ENCODE measurements at regions not wholly inside any gene's neighbourhood (a gene's known extent, or its start where the extent isn't known, plus 50 kb on each side); places are given as distances from the start of the nearest gene placed in this dataset.
"Not testable (repeated sequence)": the region's sequence is repeated elsewhere in the genome, so short reads cannot be mapped to it uniquely, and the experiment has no call there.

DNA sequence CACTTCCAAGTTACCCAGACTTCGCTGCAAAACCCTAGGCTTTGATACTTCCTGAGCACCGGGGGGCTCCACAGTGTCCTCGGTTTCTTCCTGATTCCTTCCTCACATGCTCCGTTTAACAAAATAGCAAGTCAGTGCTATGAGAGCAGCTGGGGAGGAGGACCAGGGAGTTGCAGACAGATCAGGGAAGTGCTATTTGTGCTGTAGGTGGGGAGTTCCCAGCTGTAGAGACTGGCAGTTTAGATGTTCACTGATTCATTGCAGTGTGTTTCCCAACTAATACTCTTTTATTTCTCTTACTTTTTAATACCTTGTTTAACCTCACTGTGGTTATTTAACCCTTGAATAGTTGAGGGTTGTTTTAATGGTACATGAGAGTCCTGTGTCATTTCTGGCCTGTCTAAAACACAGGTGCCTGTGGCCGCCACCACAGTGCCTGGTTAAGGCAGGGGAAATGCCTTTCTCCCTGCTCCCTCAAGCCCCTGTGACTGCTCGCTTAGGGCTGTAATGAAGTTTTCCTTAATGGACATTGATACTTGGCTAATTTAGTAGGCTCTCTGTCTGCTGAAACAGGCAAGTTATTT is 113.5 kb downstream of the GOLGA6L22 start:
- H3K27me3 ChIP-seq (ENCODE audit: control insufficient read depth in 3 of 3, insufficient read depth in 3 of 3, low read depth in 1 of 3, low read length in 3 of 3); DNase-seq (ENCODE audit: low spot score); H2BK12ac ChIP-seq (ENCODE audit: low read length); H3K27ac ChIP-seq (replicated peaks; ENCODE audit: low read length); H3K79me1 ChIP-seq (ENCODE audit: low read depth, low read length); H3K4me1 ChIP-seq (ENCODE audit: control insufficient read depth in 2 of 2, insufficient read depth in 1 of 2, low read depth in 1 of 2, low read length in 2 of 2); H3K4me2 ChIP-seq (ENCODE audit: insufficient read depth, low read length, poor library complexity, severe bottlenecking); H4K91ac ChIP-seq (ENCODE audit: low read depth, low read length, poor library complexity); H3K14ac ChIP-seq (ENCODE audit: low read length); H2BK120ac ChIP-seq (ENCODE audit: low read depth, low read length); H4K8ac ChIP-seq (ENCODE audit: low read depth, low read length); H3K9ac ChIP-seq (ENCODE audit: low read depth, low read length, poor library complexity); H3K4ac ChIP-seq (ENCODE audit: low read length); H2BK15ac ChIP-seq (ENCODE audit: low read length); H3K23ac ChIP-seq (ENCODE audit: low read depth, low read length, poor library complexity); H3K18ac ChIP-seq (ENCODE audit: low read length); H2AFZ ChIP-seq (ENCODE audit: low read length); H2BK5ac ChIP-seq (ENCODE audit: low read length); H3K4me3 ChIP-seq (ENCODE audit: low read length in 2 of 2); H3K9me3 ChIP-seq (replicated peaks in 1 of 2; ENCODE audit: control insufficient read depth in 2 of 2, insufficient read depth in 1 of 2, low read depth in 1 of 2, low read length in 2 of 2); H2AK5ac ChIP-seq (ENCODE audit: low read depth, low read length): not testable (repeated sequence)
- H3K36me3 ChIP-seq (replicated peaks in 1 of 2; ENCODE audit: control insufficient read depth in 2 of 2, insufficient read depth in 2 of 2, low read length in 2 of 2), result peaks cover 2 to 10% of the 10 kb centered on the region in 2 donors
- WGBS, 2 donors (ENCODE audit: extremely low coverage in 2 of 2, insufficient read length in 2 of 2, insufficient replicate concordance in 1 of 2), result no CpG with 5 or more reads among the region's 6 CpGs

DNA sequence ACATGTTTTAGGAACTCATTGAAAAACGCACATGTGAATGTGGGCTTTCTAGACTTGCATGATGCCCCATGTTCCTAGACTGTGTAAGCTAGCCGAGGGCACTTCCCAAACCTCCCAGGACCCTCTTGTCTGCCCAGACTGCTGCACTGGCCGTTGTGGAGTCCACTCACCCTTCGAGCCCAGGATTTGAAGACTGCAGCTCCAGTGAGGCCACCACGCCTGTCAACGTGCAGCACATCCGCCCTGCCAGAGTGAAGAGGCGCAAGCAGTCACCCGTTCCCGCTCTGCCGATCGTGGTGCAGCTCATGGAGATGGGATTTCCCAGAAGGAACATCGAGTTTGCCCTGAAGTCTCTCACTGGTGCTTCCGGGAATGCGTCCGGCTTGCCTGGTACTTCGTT is 114.1 kb downstream of the GOLGA6L22 start:
- not testable (repeated sequence) for H3K9me3 ChIP-seq (replicated peaks in 1 of 2; ENCODE audit: control insufficient read depth in 2 of 2, insufficient read depth in 1 of 2, low read depth in 1 of 2, low read length in 2 of 2); H3K27me3 ChIP-seq (ENCODE audit: control insufficient read depth in 3 of 3, insufficient read depth in 3 of 3, low read depth in 1 of 3, low read length in 3 of 3); H3K4me3 ChIP-seq (ENCODE audit: low read length in 2 of 2); H3K18ac ChIP-seq (ENCODE audit: low read length); H3K4me1 ChIP-seq (ENCODE audit: control insufficient read depth in 2 of 2, insufficient read depth in 1 of 2, low read depth in 1 of 2, low read length in 2 of 2); H2BK12ac ChIP-seq (ENCODE audit: low read length); H3K9ac ChIP-seq (ENCODE audit: low read depth, low read length, poor library complexity); H4K91ac ChIP-seq (ENCODE audit: low read depth, low read length, poor library complexity); H2AFZ ChIP-seq (ENCODE audit: low read length); H3K27ac ChIP-seq (replicated peaks; ENCODE audit: low read length); H2BK5ac ChIP-seq (ENCODE audit: low read length); H3K4me2 ChIP-seq (ENCODE audit: insufficient read depth, low read length, poor library complexity, severe bottlenecking); H3K14ac ChIP-seq (ENCODE audit: low read length); H2BK15ac ChIP-seq (ENCODE audit: low read length); H3K79me1 ChIP-seq (ENCODE audit: low read depth, low read length); DNase-seq (ENCODE audit: low spot score); H3K23ac ChIP-seq (ENCODE audit: low read depth, low read length, poor library complexity); H4K8ac ChIP-seq (ENCODE audit: low read depth, low read length); H2BK120ac ChIP-seq (ENCODE audit: low read depth, low read length); H2AK5ac ChIP-seq (ENCODE audit: low read depth, low read length); H3K4ac ChIP-seq (ENCODE audit: low read length)
- WGBS, 2 donors (ENCODE audit: extremely low coverage in 2 of 2, insufficient read length in 2 of 2, insufficient replicate concordance in 1 of 2), result no CpG with 5 or more reads among the region's 17 CpGs
- peaks cover 2 to 10% of the 10 kb centered on the region in 2 donors for H3K36me3 ChIP-seq (replicated peaks in 1 of 2; ENCODE audit: control insufficient read depth in 2 of 2, insufficient read depth in 2 of 2, low read length in 2 of 2)

DNA sequence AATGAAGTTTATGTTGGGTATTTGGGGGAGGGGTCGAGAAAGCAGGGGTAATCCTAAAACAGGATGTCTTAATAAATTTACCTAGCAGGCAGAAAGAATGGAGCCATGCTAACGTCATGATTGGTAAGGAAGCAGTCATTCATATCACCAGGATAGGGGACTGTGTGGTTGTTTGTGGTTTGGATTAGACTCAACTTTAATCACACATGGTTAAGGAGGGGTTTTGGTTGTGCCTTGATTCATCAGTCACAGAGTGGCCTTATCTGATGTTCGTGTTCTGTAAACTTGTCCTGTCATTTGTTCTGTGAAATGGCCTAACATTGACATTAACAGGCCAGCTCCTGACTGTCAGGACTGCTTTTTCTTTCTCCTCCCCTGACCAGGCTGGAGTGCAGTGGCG is 119.1 kb downstream of the GOLGA6L22 start:
- not testable (repeated sequence) for DNase-seq (ENCODE audit: low spot score); H3K9me3 ChIP-seq (replicated peaks in 1 of 2; ENCODE audit: control insufficient read depth in 2 of 2, insufficient read depth in 1 of 2, low read depth in 1 of 2, low read length in 2 of 2); H3K79me1 ChIP-seq (ENCODE audit: low read depth, low read length); H2BK12ac ChIP-seq (ENCODE audit: low read length); H2AFZ ChIP-seq (ENCODE audit: low read length); H3K27me3 ChIP-seq (ENCODE audit: control insufficient read depth in 3 of 3, insufficient read depth in 3 of 3, low read depth in 1 of 3, low read length in 3 of 3); H3K9ac ChIP-seq (ENCODE audit: low read depth, low read length, poor library complexity); H4K91ac ChIP-seq (ENCODE audit: low read depth, low read length, poor library complexity); H3K23ac ChIP-seq (ENCODE audit: low read depth, low read length, poor library complexity); H4K8ac ChIP-seq (ENCODE audit: low read depth, low read length); H2BK5ac ChIP-seq (ENCODE audit: low read length); H2AK5ac ChIP-seq (ENCODE audit: low read depth, low read length); H3K4me3 ChIP-seq (ENCODE audit: low read length in 2 of 2); H3K36me3 ChIP-seq (replicated peaks in 1 of 2; ENCODE audit: control insufficient read depth in 2 of 2, insufficient read depth in 2 of 2, low read length in 2 of 2); H2BK120ac ChIP-seq (ENCODE audit: low read depth, low read length); H3K4me1 ChIP-seq (ENCODE audit: control insufficient read depth in 2 of 2, insufficient read depth in 1 of 2, low read depth in 1 of 2, low read length in 2 of 2); H3K18ac ChIP-seq (ENCODE audit: low read length); H2BK15ac ChIP-seq (ENCODE audit: low read length); H3K27ac ChIP-seq (replicated peaks; ENCODE audit: low read length); H3K14ac ChIP-seq (ENCODE audit: low read length); H3K4ac ChIP-seq (ENCODE audit: low read length); H3K4me2 ChIP-seq (ENCODE audit: insufficient read depth, low read length, poor library complexity, severe bottlenecking)
- no CpG with 5 or more reads among the region's 4 CpGs for WGBS, 2 donors (ENCODE audit: extremely low coverage in 2 of 2, insufficient read length in 2 of 2, insufficient replicate concordance in 1 of 2)

DNA sequence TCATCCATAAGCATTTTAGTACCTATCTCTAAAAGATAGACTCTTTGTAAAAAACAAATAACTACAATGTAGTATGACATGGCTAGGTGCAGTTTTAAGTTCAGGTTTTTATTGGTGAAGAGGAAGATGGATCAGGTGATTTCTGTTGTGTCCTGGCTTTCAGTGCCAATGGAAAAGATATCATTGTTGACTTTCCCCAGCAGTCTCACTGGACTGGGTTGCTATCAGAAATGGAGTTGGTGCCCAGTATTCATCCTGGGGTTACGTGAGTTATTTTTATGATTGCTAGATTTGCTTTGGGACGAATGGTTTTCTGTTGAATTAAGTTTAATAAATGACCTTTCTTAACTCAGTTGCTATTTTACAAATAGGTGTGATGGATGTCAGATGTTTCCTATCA is 120.5 kb downstream of the GOLGA6L22 start:
- not testable (repeated sequence) for H3K9ac ChIP-seq (ENCODE audit: low read depth, low read length, poor library complexity); H3K4me1 ChIP-seq (ENCODE audit: control insufficient read depth in 2 of 2, insufficient read depth in 1 of 2, low read depth in 1 of 2, low read length in 2 of 2); H4K91ac ChIP-seq (ENCODE audit: low read depth, low read length, poor library complexity); H3K9me3 ChIP-seq (replicated peaks in 1 of 2; ENCODE audit: control insufficient read depth in 2 of 2, insufficient read depth in 1 of 2, low read depth in 1 of 2, low read length in 2 of 2); H2AFZ ChIP-seq (ENCODE audit: low read length); H3K18ac ChIP-seq (ENCODE audit: low read length); H3K4me2 ChIP-seq (ENCODE audit: insufficient read depth, low read length, poor library complexity, severe bottlenecking); H2BK15ac ChIP-seq (ENCODE audit: low read length); H3K14ac ChIP-seq (ENCODE audit: low read length); DNase-seq (ENCODE audit: low spot score); H4K8ac ChIP-seq (ENCODE audit: low read depth, low read length); H3K23ac ChIP-seq (ENCODE audit: low read depth, low read length, poor library complexity); H2BK12ac ChIP-seq (ENCODE audit: low read length); H2BK120ac ChIP-seq (ENCODE audit: low read depth, low read length); H3K27me3 ChIP-seq (ENCODE audit: control insufficient read depth in 3 of 3, insufficient read depth in 3 of 3, low read depth in 1 of 3, low read length in 3 of 3); H2BK5ac ChIP-seq (ENCODE audit: low read length); H3K4me3 ChIP-seq (ENCODE audit: low read length in 2 of 2); H3K36me3 ChIP-seq (replicated peaks in 1 of 2; ENCODE audit: control insufficient read depth in 2 of 2, insufficient read depth in 2 of 2, low read length in 2 of 2); H3K27ac ChIP-seq (replicated peaks; ENCODE audit: low read length); H3K79me1 ChIP-seq (ENCODE audit: low read depth, low read length); H2AK5ac ChIP-seq (ENCODE audit: low read depth, low read length); H3K4ac ChIP-seq (ENCODE audit: low read length)
- no CpG with 5 or more reads among the region's 2 CpGs for WGBS, 2 donors (ENCODE audit: extremely low coverage in 2 of 2, insufficient read length in 2 of 2, insufficient replicate concordance in 1 of 2)
